Tibial artery (tissue), 4 donors: ENCODE measurements at regions not wholly inside any gene's neighbourhood (a gene's known extent, or its start where the extent isn't known, plus 50 kb on each side); places are given as distances from the start of the nearest gene placed in this dataset.

Experiments used
- DNase-seq, 2 donors: peaks; one replicate each; pipeline ENCODE4 v3.0.0-alpha.2; 2019
- H3K27ac ChIP-seq, 2 donors: fragments of 200-600 bp; sonication (generic) in 1 of 2; 1 replicate in 1 of 2; 2 replicates in 1 of 2; pipeline ENCODE4 v1.5.1; 2018 to 2019; ENCODE audit warnings: mild to moderate bottlenecking in 1 of 2
- H3K27me3 ChIP-seq, 2 donors: fragments of 200-600 bp; sonication (generic) in 1 of 2; one replicate each; pipeline versions ENCODE4 v1.5.1 to v1.6.0; 2016 to 2019
- H3K36me3 ChIP-seq, 3 donors: fragments of 200-600 bp; sonication (generic) in 2 of 3; one replicate each; pipeline ENCODE4 v1.5.1; 2016 to 2019; ENCODE audit warnings: mild to moderate bottlenecking in 2 of 3
- H3K4me1 ChIP-seq, 4 donors: fragments of 200-600 bp; sonication (generic) in 2 of 4; 1 replicate in 3 of 4; 2 replicates in 1 of 4; pipeline ENCODE4 v1.5.1; 2016 to 2019
- H3K4me3 ChIP-seq, 2 donors: fragments of 200-600 bp; sonication (generic) in 1 of 2; 1 replicate in 1 of 2; 2 replicates in 1 of 2; pipeline ENCODE4 v1.5.1; 2018 to 2019; ENCODE audit warnings: mild to moderate bottlenecking in 2 of 2
- H3K9me3 ChIP-seq, 3 donors: fragments of 200-600 bp; sonication (generic) in 1 of 3; one replicate each; pipeline ENCODE4 v1.5.1; 2016 to 2019
- intact Hi-C: fragments of 100-400 bp; cut with DNase I; formaldehyde crosslinking; loops from one replicate; pipeline ENCODE4 v1.15.0; 2023; ENCODE audit warnings: low total_unique reads
- TF ChIP-seq, protein P1 (sequence below), 2 experiments: fragments of 200-600 bp in 1 of 2; fragments of 450-650 bp in 1 of 2; IDR thresholded peaks; one replicate each; pipeline ENCODE4 v1.5.1; 2017 to 2019; ENCODE audit warnings: antibody characterized with exemption in 2 of 2, mild to moderate bottlenecking in 1 of 2, moderate library complexity in 1 of 2

DNA sequence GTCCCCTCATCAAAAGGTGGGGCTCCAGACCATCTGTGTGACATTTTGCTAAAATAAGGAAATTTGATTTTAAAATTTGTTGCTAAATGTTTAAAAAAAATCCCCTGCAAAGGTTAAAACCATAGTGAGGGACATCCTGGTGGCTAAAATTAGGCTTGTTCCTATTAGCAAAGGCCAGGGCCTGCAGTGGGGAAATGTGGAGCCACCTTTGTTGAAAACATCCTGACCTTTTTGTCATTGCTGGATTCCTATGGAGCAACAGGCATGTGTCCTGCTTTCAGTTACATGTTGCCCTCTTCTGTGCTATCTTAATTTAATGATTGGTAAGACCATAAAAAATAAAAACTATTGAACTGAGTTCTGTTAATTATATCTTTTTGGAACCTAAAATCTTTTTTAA, 524.3 kb downstream of the KCTD12 start:
- Histone ChIP-seq H3K36me3 (no peaks in the 10 kb centered on the region), H3K27me3 (no peaks in the 10 kb centered on the region), H3K27ac (no peak overlapping the region), H3K9me3 (no peaks in the 10 kb centered on the region), H3K4me1 (no peaks in the 10 kb centered on the region), H3K4me3 (no peak overlapping the region)
- TF ChIP-seq, protein P1, sequence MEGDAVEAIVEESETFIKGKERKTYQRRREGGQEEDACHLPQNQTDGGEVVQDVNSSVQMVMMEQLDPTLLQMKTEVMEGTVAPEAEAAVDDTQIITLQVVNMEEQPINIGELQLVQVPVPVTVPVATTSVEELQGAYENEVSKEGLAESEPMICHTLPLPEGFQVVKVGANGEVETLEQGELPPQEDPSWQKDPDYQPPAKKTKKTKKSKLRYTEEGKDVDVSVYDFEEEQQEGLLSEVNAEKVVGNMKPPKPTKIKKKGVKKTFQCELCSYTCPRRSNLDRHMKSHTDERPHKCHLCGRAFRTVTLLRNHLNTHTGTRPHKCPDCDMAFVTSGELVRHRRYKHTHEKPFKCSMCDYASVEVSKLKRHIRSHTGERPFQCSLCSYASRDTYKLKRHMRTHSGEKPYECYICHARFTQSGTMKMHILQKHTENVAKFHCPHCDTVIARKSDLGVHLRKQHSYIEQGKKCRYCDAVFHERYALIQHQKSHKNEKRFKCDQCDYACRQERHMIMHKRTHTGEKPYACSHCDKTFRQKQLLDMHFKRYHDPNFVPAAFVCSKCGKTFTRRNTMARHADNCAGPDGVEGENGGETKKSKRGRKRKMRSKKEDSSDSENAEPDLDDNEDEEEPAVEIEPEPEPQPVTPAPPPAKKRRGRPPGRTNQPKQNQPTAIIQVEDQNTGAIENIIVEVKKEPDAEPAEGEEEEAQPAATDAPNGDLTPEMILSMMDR (IDR thresholded peaks at IDR 0.05): no peak
- intact Hi-C loops: no loop called here
- no peak for DNase-seq

DNA sequence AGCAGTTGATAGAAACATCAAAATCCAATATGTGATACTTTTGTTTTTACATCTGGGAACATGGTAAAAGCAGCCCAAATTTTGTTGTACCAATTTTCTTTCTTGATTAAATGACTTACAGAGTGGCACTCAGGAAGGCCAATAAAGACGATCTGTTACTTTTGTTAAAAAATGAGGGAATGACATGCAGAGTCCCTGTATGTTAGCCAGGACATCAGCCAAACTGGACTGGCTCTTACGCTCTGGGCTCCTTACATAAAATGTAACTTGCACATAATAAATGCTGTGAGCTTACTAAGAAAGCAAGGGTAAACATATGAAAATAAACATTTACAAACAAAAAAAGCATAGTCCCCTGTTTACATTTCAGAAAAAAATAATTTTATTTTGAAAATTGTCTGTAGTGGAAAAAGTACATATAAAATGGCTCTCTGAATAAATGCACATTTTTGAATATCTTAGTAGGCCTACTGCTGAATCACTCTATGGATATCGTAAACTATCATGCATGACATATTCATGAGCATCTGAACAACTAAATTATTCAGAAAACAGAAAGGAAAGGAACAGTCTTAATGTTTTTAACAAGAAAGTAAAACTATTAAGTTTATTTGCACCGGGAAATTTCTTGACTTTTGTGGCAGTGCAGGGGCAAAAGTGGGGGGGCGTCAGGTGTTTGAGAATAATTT, 534.5 kb downstream of the KCTD12 start:
- DNase-seq: no peak
- intact Hi-C loops: no loop called here
- Histone ChIP-seq H3K4me1 (no peaks in the 10 kb centered on the region), H3K36me3 (no peaks in the 10 kb centered on the region), H3K4me3 (no peak overlapping the region), H3K9me3 (no peaks in the 10 kb centered on the region), H3K27me3 (no peaks in the 10 kb centered on the region), H3K27ac (no peak overlapping the region)
- TF ChIP-seq, protein P1 (IDR thresholded peaks at IDR 0.05): no peak

GRCh38 chr13:76350399-76350798, 535.8 kb downstream of the KCTD12 start:
- Histone ChIP-seq H3K27me3 (no peaks in the 10 kb centered on the region), H3K36me3 (no peaks in the 10 kb centered on the region)
- TF ChIP-seq, protein P1 (IDR thresholded peaks at IDR 0.05): no peak

DNA sequence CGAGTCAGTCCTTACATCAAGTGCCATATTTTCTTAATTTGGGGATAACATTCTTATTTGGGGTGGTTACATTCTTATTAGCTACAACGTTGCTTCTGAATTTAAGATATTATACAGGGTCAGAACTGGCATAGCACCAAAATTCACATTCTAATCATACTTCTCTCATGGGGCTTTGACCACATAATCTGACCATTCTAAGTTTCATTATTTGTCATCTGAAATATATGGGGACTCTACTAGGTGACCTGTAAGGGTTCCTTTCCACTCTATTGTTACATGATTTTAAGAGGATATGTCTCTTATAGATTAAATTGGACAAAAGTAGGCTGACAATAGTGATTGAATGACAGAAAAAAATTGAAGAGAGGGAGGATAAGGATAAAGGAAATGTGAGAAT, 536.5 kb downstream of the KCTD12 start:
- no peaks in the 10 kb centered on the region for H3K9me3 ChIP-seq
- no peaks in the 10 kb centered on the region for H3K36me3 ChIP-seq
- no peak overlapping the region for H3K4me3 ChIP-seq
- H3K4me1 ChIP-seq: no peaks in the 10 kb centered on the region
- no peak overlapping the region for H3K27ac ChIP-seq
- TF ChIP-seq, protein P1 (IDR thresholded peaks at IDR 0.05): no peak
- intact Hi-C loops: no loop called here
- DNase-seq: no peak
- no peaks in the 10 kb centered on the region for H3K27me3 ChIP-seq

More at GRCh38 chr13:76350399-76350798, 535.8 kb downstream of the KCTD12 start:
- Histone ChIP-seq H3K4me3 (no peak overlapping the region), H3K4me1 (no peaks in the 10 kb centered on the region), H3K9me3 (no peaks in the 10 kb centered on the region), H3K27ac (no peak overlapping the region)
- intact Hi-C loops: no loop called here
- no peak for DNase-seq

- DNase-seq: no peak
- no peaks in the 10 kb centered on the region for H3K9me3 ChIP-seq
- H3K4me3 ChIP-seq: no peak overlapping the region
- intact Hi-C loops: no loop called here
- no peaks in the 10 kb centered on the region for H3K27me3 ChIP-seq
- TF ChIP-seq, protein P1 (IDR thresholded peaks at IDR 0.05): no peak
- H3K27ac ChIP-seq: no peak overlapping the region
- peaks cover 0 to 9% (median 0%) of the 10 kb centered on the region in 4 donors for H3K4me1 ChIP-seq
- no peaks in the 10 kb centered on the region for H3K36me3 ChIP-seq
Observed at GRCh38 chr13:76339649-76340048, 546.6 kb downstream of the KCTD12 start.
